Activated CD4-positive, alpha-beta T cell treated with anti-CD3 and anti-CD28 coated beads, Interleukin-2, amount 10 ng/mL, durations not matched to agents 24 days and 14 days (primary cell): ENCODE measurements at regions not wholly inside any gene's neighbourhood (a gene's known extent, or its start where the extent isn't known, plus 50 kb on each side); places are given as distances from the start of the nearest gene placed in this dataset.
"Not testable (repeated sequence)": the region's sequence is repeated elsewhere in the genome, so short reads cannot be mapped to it uniquely, and the experiment has no call there.

Source experiments
- DNase-seq: peaks from one replicate; pipeline ENCODE4 v3.0.0; 2022
- H3K27ac Mint-ChIP-seq: one replicate; pipeline ENCODE4 v1.8.0; 2022; ENCODE audit warnings: mild to moderate bottlenecking, mixed read lengths
- H3K27me3 Mint-ChIP-seq: one replicate; pipeline ENCODE4 v1.8.0; 2022; ENCODE audit warnings: mixed read lengths
- H3K36me3 Mint-ChIP-seq: one replicate; pipeline ENCODE4 v1.8.0; 2022; ENCODE audit warnings: low read depth, mild to moderate bottlenecking, mixed read lengths
- H3K4me1 Mint-ChIP-seq: one replicate; pipeline ENCODE4 v1.8.0; 2021; ENCODE audit warnings: mixed read lengths
- H3K4me3 Mint-ChIP-seq: one replicate; pipeline ENCODE4 v1.8.0; 2022; ENCODE audit warnings: mild to moderate bottlenecking, moderate library complexity, mixed read lengths
- H3K9me3 Mint-ChIP-seq: one replicate; pipeline ENCODE4 v1.8.0; 2021; ENCODE audit warnings: mixed read lengths
- intact Hi-C: fragments of 100-400 bp; cut with micrococcal nuclease; formaldehyde crosslinking; loops from one replicate; pipeline ENCODE4 v1.15.1; 2023

- H3K4me3 Mint-ChIP-seq = no peak overlapping the region
- no peak overlapping the region for H3K27ac Mint-ChIP-seq
- intact Hi-C loops = no loop called here
- peaks cover 5% of the 10 kb centered on the region for H3K9me3 Mint-ChIP-seq
- H3K4me1 Mint-ChIP-seq = no peaks in the 10 kb centered on the region
- no peaks in the 10 kb centered on the region for H3K36me3 Mint-ChIP-seq
- no peaks in the 10 kb centered on the region for H3K27me3 Mint-ChIP-seq
- DNase-seq = no peak
These were observed 767.9 kb upstream of the CTNND2 start for GRCh38 chr5:12672141-12672540.

- no peak for DNase-seq
- no peak overlapping the region for H3K4me3 Mint-ChIP-seq
- H3K4me1 Mint-ChIP-seq = no peaks in the 10 kb centered on the region
- H3K27ac Mint-ChIP-seq = no peak overlapping the region
- intact Hi-C loops = no loop called here
- peaks cover 5% of the 10 kb centered on the region for H3K9me3 Mint-ChIP-seq
- H3K27me3 Mint-ChIP-seq = no peaks in the 10 kb centered on the region
- H3K36me3 Mint-ChIP-seq = no peaks in the 10 kb centered on the region
These were observed 765.1 kb upstream of the CTNND2 start for GRCh38 chr5:12669326-12669725.

GRCh38 chr5:12668564-12668963 is 764.3 kb upstream of the CTNND2 start:
- intact Hi-C loops = no loop called here
- H3K4me3 Mint-ChIP-seq = no peak overlapping the region
- H3K4me1 Mint-ChIP-seq = no peaks in the 10 kb centered on the region
- H3K27ac Mint-ChIP-seq = no peak overlapping the region
- H3K36me3 Mint-ChIP-seq = no peaks in the 10 kb centered on the region
- peaks cover 5% of the 10 kb centered on the region for H3K9me3 Mint-ChIP-seq
- no peak for DNase-seq
- H3K27me3 Mint-ChIP-seq = no peaks in the 10 kb centered on the region

- H3K9me3 Mint-ChIP-seq, H3K4me1 Mint-ChIP-seq, intact Hi-C loops, DNase-seq, H3K27ac Mint-ChIP-seq, H3K27me3 Mint-ChIP-seq, H3K4me3 Mint-ChIP-seq, H3K36me3 Mint-ChIP-seq: not testable (repeated sequence)
These were observed 763.6 kb upstream of the CTNND2 start for GRCh38 chr5:12667818-12668217.

- H3K27me3 Mint-ChIP-seq, intact Hi-C loops, H3K4me1 Mint-ChIP-seq, H3K36me3 Mint-ChIP-seq, H3K4me3 Mint-ChIP-seq, DNase-seq, H3K27ac Mint-ChIP-seq: not testable (repeated sequence)
- H3K9me3 Mint-ChIP-seq = peaks cover 12% of the 10 kb centered on the region
These were observed 761.5 kb upstream of the CTNND2 start for GRCh38 chr5:12665772-12666171.

GRCh38 chr5:12662545-12663314 is 758.5 kb upstream of the CTNND2 start:
- H3K36me3 Mint-ChIP-seq = peaks cover 2% of the 10 kb centered on the region
- DNase-seq = no peak
- H3K27ac Mint-ChIP-seq = no peak overlapping the region
- H3K4me3 Mint-ChIP-seq = no peak overlapping the region
- H3K9me3 Mint-ChIP-seq = peaks cover 12% of the 10 kb centered on the region
- H3K4me1 Mint-ChIP-seq = no peaks in the 10 kb centered on the region
- H3K27me3 Mint-ChIP-seq = no peaks in the 10 kb centered on the region
- intact Hi-C loops = no loop called here

- Mint-ChIP-seq H3K27me3 (no peaks in the 10 kb centered on the region), H3K9me3 (peaks cover 12% of the 10 kb centered on the region), H3K4me3 (no peak overlapping the region), H3K27ac (no peak overlapping the region), H3K36me3 (peaks cover 2% of the 10 kb centered on the region), H3K4me1 (no peaks in the 10 kb centered on the region)
- intact Hi-C loops = no loop called here
- no peak for DNase-seq
These were observed 757.5 kb upstream of the CTNND2 start for GRCh38 chr5:12661617-12662370.

- H3K27me3 Mint-ChIP-seq, DNase-seq, intact Hi-C loops, H3K4me1 Mint-ChIP-seq, H3K27ac Mint-ChIP-seq, H3K36me3 Mint-ChIP-seq, H3K4me3 Mint-ChIP-seq: not testable (repeated sequence)
- peaks cover 12% of the 10 kb centered on the region for H3K9me3 Mint-ChIP-seq
These were observed 756.2 kb upstream of the CTNND2 start for GRCh38 chr5:12660279-12661107.

GRCh38 chr5:12659686-12660085 is 755.4 kb upstream of the CTNND2 start:
- no peak for DNase-seq
- no peaks in the 10 kb centered on the region for H3K4me1 Mint-ChIP-seq
- H3K27ac Mint-ChIP-seq = no peak overlapping the region
- intact Hi-C loops = no loop called here
- peaks cover 2% of the 10 kb centered on the region for H3K36me3 Mint-ChIP-seq
- no peaks in the 10 kb centered on the region for H3K27me3 Mint-ChIP-seq
- no peak overlapping the region for H3K4me3 Mint-ChIP-seq
- peaks cover 7% of the 10 kb centered on the region for H3K9me3 Mint-ChIP-seq

GRCh38 chr5:12658871-12659446 is 754.7 kb upstream of the CTNND2 start:
- intact Hi-C loops = no loop called here
- H3K4me3 Mint-ChIP-seq = no peak overlapping the region
- H3K9me3 Mint-ChIP-seq = peaks cover 7% of the 10 kb centered on the region
- no peak for DNase-seq
- H3K4me1 Mint-ChIP-seq = no peaks in the 10 kb centered on the region
- no peak overlapping the region for H3K27ac Mint-ChIP-seq
- peaks cover 2% of the 10 kb centered on the region for H3K36me3 Mint-ChIP-seq
- H3K27me3 Mint-ChIP-seq = no peaks in the 10 kb centered on the region

GRCh38 chr5:12657914-12658474 is 753.7 kb upstream of the CTNND2 start:
- H3K4me1 Mint-ChIP-seq, H3K27ac Mint-ChIP-seq, H3K36me3 Mint-ChIP-seq, DNase-seq, H3K9me3 Mint-ChIP-seq, H3K27me3 Mint-ChIP-seq, intact Hi-C loops, H3K4me3 Mint-ChIP-seq: not testable (repeated sequence)

GRCh38 chr5:12655675-12656074 is 751.4 kb upstream of the CTNND2 start:
- Mint-ChIP-seq H3K4me3 (no peak overlapping the region), H3K9me3 (peaks cover 3% of the 10 kb centered on the region), H3K27ac (no peak overlapping the region), H3K27me3 (no peaks in the 10 kb centered on the region), H3K4me1 (no peaks in the 10 kb centered on the region), H3K36me3 (no peaks in the 10 kb centered on the region)
- DNase-seq = no peak
- intact Hi-C loops = no loop called here

- Mint-ChIP-seq H3K9me3 (peaks cover 8% of the 10 kb centered on the region), H3K4me1 (no peaks in the 10 kb centered on the region), H3K27me3 (no peaks in the 10 kb centered on the region), H3K4me3 (no peak overlapping the region), H3K27ac (no peak overlapping the region), H3K36me3 (no peaks in the 10 kb centered on the region)
- intact Hi-C loops = no loop called here
- no peak for DNase-seq
These were observed 748.0 kb upstream of the CTNND2 start for GRCh38 chr5:12652201-12652600.
